CD14-positive monocyte (primary cell): ENCODE measurements at regions not wholly inside any gene's neighbourhood (a gene's known extent, or its start where the extent isn't known, plus 50 kb on each side); places are given as distances from the start of the nearest gene placed in this dataset.

ENCODE experiments used
- DNase-seq, 3 donors: peaks; one replicate each; pipeline ENCODE4 v3.0.0-alpha.2; 2011 to 2022
- H2AFZ ChIP-seq: 2 replicates; pipeline ENCODE4 v1.6.0; 2012; ENCODE audit warnings: mild to moderate bottlenecking, low read depth, low read length, inconsistent platforms; ENCODE audit not compliant: insufficient read depth, poor library complexity, severe bottlenecking
- H3K27ac ChIP-seq, 2 donors: 1 replicate in 1 of 2; 2 replicates in 1 of 2; pipeline ENCODE4 v1.5.1; 2012 to 2013; ENCODE audit warnings: low read length in 2 of 2, control low read depth in 1 of 2, inconsistent platforms in 1 of 2, low read depth in 1 of 2, mild to moderate bottlenecking in 1 of 2
- H3K27me3 ChIP-seq, 2 donors: one replicate each; pipeline versions ENCODE4 v1.6.0 to v1.6.1; 2011 to 2013; ENCODE audit warnings: low read length in 2 of 2; ENCODE audit not compliant: control insufficient read depth in 2 of 2, insufficient read depth in 2 of 2
- H3K36me3 ChIP-seq, 2 donors: replicated peaks in 1 of 2; 1 replicate in 1 of 2; 2 replicates in 1 of 2; pipeline versions ENCODE4 v1.5.1 to v1.6.1; 2012 to 2013; ENCODE audit warnings: low read length in 2 of 2, control low read depth in 1 of 2, inconsistent platforms in 1 of 2, mild to moderate bottlenecking in 1 of 2; ENCODE audit not compliant: insufficient read depth in 2 of 2, control insufficient read depth in 1 of 2
- H3K4me1 ChIP-seq, 2 donors: 1 replicate in 1 of 2; 2 replicates in 1 of 2; pipeline versions ENCODE4 v1.5.1 to v1.6.1; 2012 to 2013; ENCODE audit warnings: low read length in 2 of 2, control low read depth in 1 of 2, inconsistent platforms in 1 of 2, mild to moderate bottlenecking in 1 of 2, moderate library complexity in 1 of 2; ENCODE audit not compliant: insufficient read depth in 2 of 2, control insufficient read depth in 1 of 2
- H3K4me2 ChIP-seq: replicated peaks from 2 replicates; pipeline ENCODE3; 2012; ENCODE audit warnings: low read length, moderate library complexity, mild to moderate bottlenecking; ENCODE audit not compliant: poor library complexity, severe bottlenecking; ENCODE audit errors: extremely low read depth
- H3K4me3 ChIP-seq, 3 experiments: fragments of 200-600 bp in 1 of 3; sonication (generic) in 1 of 3; replicated peaks in 1 of 3; 1 replicate in 2 of 3; 2 replicates in 1 of 3; pipeline ENCODE4 v1.5.1; 2011 to 2013; ENCODE audit warnings: low read length in 3 of 3, mild to moderate bottlenecking in 3 of 3, control low read depth in 2 of 3, low read depth in 2 of 3, inconsistent platforms in 1 of 3, moderate library complexity in 1 of 3
- H3K79me2 ChIP-seq: 2 replicates; pipeline ENCODE4 v1.6.0; 2012; ENCODE audit warnings: mild to moderate bottlenecking, control low read depth, inconsistent platforms, low read length, moderate library complexity; ENCODE audit not compliant: insufficient read depth
- H3K9ac ChIP-seq: 2 replicates; pipeline ENCODE4 v1.6.0; 2017; ENCODE audit warnings: low read length, mild to moderate bottlenecking; ENCODE audit not compliant: insufficient read depth, poor library complexity, severe bottlenecking
- H3K9me3 ChIP-seq, 2 donors: replicated peaks in 1 of 2; 1 replicate in 1 of 2; 2 replicates in 1 of 2; pipeline versions ENCODE4 v1.5.1 to v1.6.1; 2012 to 2013; ENCODE audit warnings: low read length in 2 of 2, control low read depth in 1 of 2; ENCODE audit not compliant: control insufficient read depth in 1 of 2, insufficient read depth in 1 of 2
- H4K20me1 ChIP-seq: 2 replicates; pipeline ENCODE4 v1.6.0; 2012; ENCODE audit warnings: mild to moderate bottlenecking, low read length, control low read depth, moderate library complexity; ENCODE audit not compliant: insufficient read depth
- H3K27ac Mint-ChIP-seq, 7 donors: one replicate each; pipeline ENCODE4 v1.8.0; 2020; ENCODE audit warnings: mild to moderate bottlenecking in 7 of 7, mixed read lengths in 7 of 7, moderate library complexity in 6 of 7, inconsistent platforms in 2 of 7
- H3K27me3 Mint-ChIP-seq, 3 donors: one replicate each; pipeline ENCODE4 v1.8.0; 2021 to 2022; ENCODE audit warnings: low read depth in 3 of 3, mild to moderate bottlenecking in 3 of 3, mixed read lengths in 3 of 3, moderate library complexity in 3 of 3, inconsistent platforms in 1 of 3
- H3K36me3 Mint-ChIP-seq, 2 donors: one replicate each; pipeline ENCODE4 v1.8.0; 2020; ENCODE audit warnings: mixed read lengths in 2 of 2, inconsistent platforms in 1 of 2, mild to moderate bottlenecking in 1 of 2
- H3K4me1 Mint-ChIP-seq: one replicate; pipeline ENCODE4 v1.8.0; 2020; ENCODE audit warnings: mild to moderate bottlenecking, mixed read lengths
- H3K4me3 Mint-ChIP-seq, 2 donors: one replicate each; pipeline ENCODE4 v1.8.0; 2020; ENCODE audit warnings: mild to moderate bottlenecking in 2 of 2, mixed read lengths in 2 of 2, moderate library complexity in 1 of 2
- H3K9me3 Mint-ChIP-seq, 7 donors: one replicate each; pipeline ENCODE4 v1.8.0; 2020 to 2022; ENCODE audit warnings: mixed read lengths in 7 of 7, mild to moderate bottlenecking in 6 of 7, moderate library complexity in 6 of 7, inconsistent platforms in 2 of 7
- WGBS: methylation state at CpG from one replicate; pipeline ENCODE4 v1.1.5; 2013; ENCODE audit warnings: missing lambda C conversion rate; ENCODE audit not compliant: insufficient coverage; 5-methylcytosine and 5-hydroxymethylcytosine counted together
- intact Hi-C, 2 donors: fragments of 100-400 bp; cut with micrococcal nuclease; formaldehyde crosslinking; loops; one replicate each; pipeline versions ENCODE4 v1.15.0 to v1.15.1; 2023
- TF ChIP-seq, protein P1 (sequence below): fragments of 200-600 bp; IDR thresholded peaks from one replicate; pipeline ENCODE4 v1.8.0; 2022; ENCODE audit warnings: antibody characterized with exemption, mild to moderate bottlenecking

- no peaks in the 10 kb centered on the region for H3K27me3 Mint-ChIP-seq
- H3K36me3 ChIP-seq = no peaks in the 10 kb centered on the region
- no peak overlapping the region for H3K27ac ChIP-seq
- H3K4me3 Mint-ChIP-seq = no peak overlapping the region
- H3K4me1 Mint-ChIP-seq = peaks cover 11% of the 10 kb centered on the region
- no peaks in the 10 kb centered on the region for H4K20me1 ChIP-seq
- 92% methylated on average over 4 of the region's 9 CpGs for WGBS
- intact Hi-C loops = loop anchor here in 1 of 2 donors (10.0 kb wide), 1 partner anchor 81 kb away; the partner anchor contains the start of gene MAP4K3
- TF ChIP-seq, protein P1, sequence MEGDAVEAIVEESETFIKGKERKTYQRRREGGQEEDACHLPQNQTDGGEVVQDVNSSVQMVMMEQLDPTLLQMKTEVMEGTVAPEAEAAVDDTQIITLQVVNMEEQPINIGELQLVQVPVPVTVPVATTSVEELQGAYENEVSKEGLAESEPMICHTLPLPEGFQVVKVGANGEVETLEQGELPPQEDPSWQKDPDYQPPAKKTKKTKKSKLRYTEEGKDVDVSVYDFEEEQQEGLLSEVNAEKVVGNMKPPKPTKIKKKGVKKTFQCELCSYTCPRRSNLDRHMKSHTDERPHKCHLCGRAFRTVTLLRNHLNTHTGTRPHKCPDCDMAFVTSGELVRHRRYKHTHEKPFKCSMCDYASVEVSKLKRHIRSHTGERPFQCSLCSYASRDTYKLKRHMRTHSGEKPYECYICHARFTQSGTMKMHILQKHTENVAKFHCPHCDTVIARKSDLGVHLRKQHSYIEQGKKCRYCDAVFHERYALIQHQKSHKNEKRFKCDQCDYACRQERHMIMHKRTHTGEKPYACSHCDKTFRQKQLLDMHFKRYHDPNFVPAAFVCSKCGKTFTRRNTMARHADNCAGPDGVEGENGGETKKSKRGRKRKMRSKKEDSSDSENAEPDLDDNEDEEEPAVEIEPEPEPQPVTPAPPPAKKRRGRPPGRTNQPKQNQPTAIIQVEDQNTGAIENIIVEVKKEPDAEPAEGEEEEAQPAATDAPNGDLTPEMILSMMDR = no peak
- H3K9ac ChIP-seq = no peak overlapping the region
- no peaks in the 10 kb centered on the region for H3K36me3 Mint-ChIP-seq
- no peaks in the 10 kb centered on the region for H3K27me3 ChIP-seq
- no peak overlapping the region for H3K4me3 ChIP-seq
- H3K9me3 ChIP-seq = no peaks in the 10 kb centered on the region
- H3K9me3 Mint-ChIP-seq = no peaks in the 10 kb centered on the region
- H3K4me1 ChIP-seq = no peaks in the 10 kb centered on the region
- DNase-seq = no peak
- peak overlapping the region in 3 of 7 donors; percentile 28 to 50 (median 37) for H3K27ac Mint-ChIP-seq
- no peak overlapping the region for H3K4me2 ChIP-seq
- no peak overlapping the region for H2AFZ ChIP-seq
- H3K79me2 ChIP-seq = no peaks in the 10 kb centered on the region
Observed at GRCh38 chr2:39515273-39515896, 78.3 kb upstream of the MAP4K3 start.

GRCh38 chr2:39515897-39516346 lies 78.8 kb upstream of the MAP4K3 start:
- H3K36me3 Mint-ChIP-seq = no peaks in the 10 kb centered on the region
- Histone ChIP-seq H3K9ac (no peak overlapping the region), H3K27me3 (no peaks in the 10 kb centered on the region), H2AFZ (no peak overlapping the region), H3K4me1 (no peaks in the 10 kb centered on the region), H3K9me3 (no peaks in the 10 kb centered on the region), H4K20me1 (no peaks in the 10 kb centered on the region), H3K79me2 (no peaks in the 10 kb centered on the region), H3K36me3 (no peaks in the 10 kb centered on the region), H3K4me3 (no peak overlapping the region), H3K4me2 (no peak overlapping the region), H3K27ac (no peak overlapping the region)
- peaks cover 0 to 4% (median under 1%) of the 10 kb centered on the region in 7 donors for H3K9me3 Mint-ChIP-seq
- H3K4me3 Mint-ChIP-seq = no peak overlapping the region
- peaks cover 11% of the 10 kb centered on the region for H3K4me1 Mint-ChIP-seq
- TF ChIP-seq, protein P1 = no peak
- H3K27me3 Mint-ChIP-seq = no peaks in the 10 kb centered on the region
- intact Hi-C loops = loop anchor here in 1 of 2 donors (10.0 kb wide), 1 partner anchor 81 kb away; the partner anchor contains the start of gene MAP4K3
- H3K27ac Mint-ChIP-seq = peak overlapping the region in 1 of 7 donors; percentile 13
- 98% methylated on average over 3 of the region's 6 CpGs for WGBS
- DNase-seq = no peak
